Umbilical cord (tissue), 1 donor: ENCODE measurements at regions not wholly inside any gene's neighbourhood (a gene's known extent, or its start where the extent isn't known, plus 50 kb on each side); places are given as distances from the start of the nearest gene placed in this dataset.

ENCODE experiments used
- DNase-seq: peaks from one replicate; pipeline ENCODE4 v3.0.0-alpha.2; 2015; ENCODE audit warnings: low spot score

DNA sequence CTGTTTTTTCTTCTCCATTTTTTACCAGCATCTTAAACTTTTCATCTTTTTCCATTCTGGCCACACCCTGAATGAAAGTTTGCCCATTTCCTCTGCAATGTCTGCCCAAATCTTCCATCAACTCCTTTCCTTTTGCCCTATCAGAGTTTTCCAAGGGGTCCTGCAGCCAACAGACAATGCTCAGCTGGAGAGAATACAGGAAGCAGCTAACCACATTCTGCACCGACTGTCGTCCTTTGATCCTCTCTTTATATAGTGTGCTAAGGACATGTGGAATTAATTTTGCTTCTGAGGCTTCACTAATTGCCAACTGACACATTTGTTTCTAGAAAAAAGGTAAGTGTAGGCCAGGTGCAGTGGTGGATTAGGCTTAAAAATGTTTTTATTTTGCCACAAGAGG is 50.5 kb upstream of the DLX2 start:
- no peak for DNase-seq

GRCh38 chr2:172153757-172154156 is 51.1 kb upstream of the DLX2 start:
- peak; percentile 62 for DNase-seq

- no peak for DNase-seq
These were observed 53.1 kb upstream of the DLX2 start for GRCh38 chr2:172155752-172156151.

- no peak for DNase-seq
These were observed 58.1 kb upstream of the DLX2 start for GRCh38 chr2:172160839-172161238.

- DNase-seq = no peak
These were observed 59.6 kb upstream of the DLX2 start for GRCh38 chr2:172162225-172162733.

- DNase-seq = no peak
These were observed 60.1 kb upstream of the DLX2 start for GRCh38 chr2:172162739-172163336.

DNA sequence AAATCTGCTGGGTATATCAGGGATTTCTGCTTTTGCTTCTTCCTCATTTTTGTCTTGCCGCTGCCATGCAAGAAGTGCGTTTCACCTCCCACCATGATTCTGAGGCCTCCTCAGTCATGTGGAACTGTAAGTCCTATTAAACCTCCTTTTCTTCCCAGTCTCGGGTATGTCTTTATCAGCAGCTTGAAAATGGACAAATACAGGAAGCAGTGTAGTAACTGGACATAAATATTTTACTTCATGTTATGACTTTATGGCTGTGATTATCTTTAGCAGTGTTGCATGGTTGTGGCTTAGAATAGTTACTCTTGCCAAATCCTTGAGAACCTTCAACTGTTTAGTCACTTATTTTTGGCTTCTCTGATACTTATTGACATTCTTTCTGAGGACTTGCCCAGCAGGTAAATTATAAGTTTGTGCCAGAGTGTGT is 66.2 kb upstream of the DLX2 start:
- DNase-seq = peak; percentile 65

DNA sequence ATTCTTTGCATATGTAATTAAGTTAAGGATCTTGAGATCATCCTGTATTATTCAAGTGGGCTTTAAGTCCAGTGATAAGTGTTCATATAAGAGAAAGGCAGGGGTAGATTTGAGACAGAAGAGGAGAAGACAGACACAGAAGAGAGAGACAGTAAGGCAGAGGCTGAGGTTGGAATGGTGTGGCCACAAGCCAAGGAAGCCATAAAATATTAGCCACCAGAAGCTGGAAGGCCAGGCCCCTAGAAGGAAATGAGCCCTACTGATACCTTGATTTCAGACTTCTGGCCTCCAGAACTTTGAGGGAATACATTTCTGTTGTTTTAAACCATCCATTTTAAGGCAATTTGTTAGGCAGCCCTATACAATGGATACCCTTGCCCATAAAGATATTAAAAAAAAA is 66.9 kb upstream of the DLX2 start:
- no peak for DNase-seq

- DNase-seq = peak; percentile 63
These were observed 69.9 kb upstream of the DLX2 start for GRCh38 chr2:172172513-172173173.

DNA sequence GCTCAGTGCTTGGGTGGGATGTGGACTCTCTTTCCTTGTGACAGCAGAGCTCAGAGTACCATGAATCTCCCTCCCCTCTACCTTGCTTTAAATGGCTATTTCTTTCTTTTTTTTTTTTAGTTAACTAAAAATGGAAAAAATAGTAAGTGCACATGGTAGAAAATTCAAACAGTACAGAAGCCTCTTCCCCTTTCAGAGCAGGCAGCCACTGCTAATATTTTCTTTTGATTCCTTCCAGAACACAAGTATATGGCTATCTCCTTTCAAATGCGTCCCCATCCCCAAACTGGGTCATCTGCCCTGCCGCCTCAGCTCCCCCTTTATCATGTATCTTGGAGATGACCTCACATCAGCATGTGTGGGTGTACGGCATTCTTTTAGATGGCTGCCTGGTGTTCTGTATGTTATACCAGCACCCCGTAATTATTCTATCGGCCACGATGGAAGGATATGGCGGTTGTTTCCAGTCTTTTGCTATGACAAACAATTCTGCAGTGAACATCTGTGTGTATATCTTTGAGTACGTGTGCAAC is 70.5 kb upstream of the DLX2 start:
- peak; percentile 9 for DNase-seq

GRCh38 chr2:172177581-172177980 is 74.9 kb upstream of the DLX2 start:
- no peak for DNase-seq

GRCh38 chr2:172177996-172178395 is 75.3 kb upstream of the DLX2 start:
- no peak for DNase-seq

- DNase-seq = no peak
These were observed 76.5 kb upstream of the DLX2 start for GRCh38 chr2:172179045-172179701.

- no peak for DNase-seq
These were observed 79.1 kb upstream of the DLX2 start for GRCh38 chr2:172181840-172182239.

GRCh38 chr2:172182624-172183023 is 79.9 kb upstream of the DLX2 start:
- no peak for DNase-seq

GRCh38 chr2:172193331-172194089 is 90.8 kb upstream of the DLX2 start:
- DNase-seq = no peak

DNA sequence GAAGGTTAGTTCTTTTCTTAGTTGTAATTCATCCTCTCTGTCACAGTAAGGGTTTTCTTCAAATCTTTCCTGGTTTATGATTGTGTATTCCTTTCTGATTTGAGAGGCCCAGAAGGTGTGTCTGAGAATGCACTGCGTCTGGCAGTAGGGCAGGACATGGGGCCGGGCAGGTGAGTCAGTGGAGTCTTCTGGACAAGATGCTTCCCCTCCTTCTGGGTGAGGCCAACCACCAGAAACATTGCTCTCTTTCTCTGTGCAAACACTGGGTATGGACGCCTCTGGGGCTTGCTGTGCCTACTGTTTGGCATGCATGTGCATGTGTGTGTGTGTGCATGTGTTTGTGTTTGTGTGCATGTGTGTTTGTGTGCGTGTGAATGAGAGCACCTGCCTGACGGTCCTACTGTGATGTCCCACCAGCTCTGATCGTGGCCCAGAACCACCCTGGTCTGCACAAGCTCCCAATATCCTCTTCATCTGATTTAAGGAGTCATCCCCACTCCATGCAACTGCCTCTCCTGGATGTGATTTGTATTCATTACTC is 93.2 kb upstream of the DLX2 start:
- no peak for DNase-seq

DNA sequence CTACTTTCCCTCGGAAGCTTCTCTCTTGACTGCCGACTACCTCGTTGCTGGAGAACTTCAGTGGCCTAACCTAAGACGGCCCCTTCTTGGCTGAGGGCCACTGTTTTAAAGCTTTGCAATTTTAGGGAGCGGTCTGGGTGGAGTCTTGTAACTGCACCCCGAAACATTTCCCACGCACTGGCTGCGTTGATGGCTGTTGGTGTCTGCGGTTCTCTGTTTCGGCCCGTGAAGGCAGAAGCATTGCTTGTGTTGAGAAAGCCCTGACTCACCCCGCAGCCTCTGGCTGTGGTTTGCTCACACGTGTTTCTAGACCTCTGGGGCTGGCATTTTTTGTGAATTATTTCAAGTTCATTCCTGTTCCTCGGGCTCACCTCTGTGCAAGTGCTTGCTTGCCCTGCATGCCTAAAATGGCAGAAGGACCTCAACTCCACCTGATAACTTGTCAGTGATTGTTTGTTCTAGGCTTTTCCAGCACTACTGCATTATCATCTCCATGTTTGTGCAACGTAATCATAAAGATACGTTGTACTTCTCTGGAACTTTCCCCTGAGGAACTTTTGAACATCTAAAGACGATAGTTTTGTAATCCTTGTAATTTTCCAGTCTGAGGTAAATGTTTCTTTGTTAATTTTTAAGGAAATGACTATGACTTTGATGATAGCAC is 94.2 kb upstream of the DLX2 start:
- DNase-seq = peak; percentile 85

GRCh38 chr2:172198361-172198760 is 95.7 kb upstream of the DLX2 start:
- DNase-seq = no peak

DNA sequence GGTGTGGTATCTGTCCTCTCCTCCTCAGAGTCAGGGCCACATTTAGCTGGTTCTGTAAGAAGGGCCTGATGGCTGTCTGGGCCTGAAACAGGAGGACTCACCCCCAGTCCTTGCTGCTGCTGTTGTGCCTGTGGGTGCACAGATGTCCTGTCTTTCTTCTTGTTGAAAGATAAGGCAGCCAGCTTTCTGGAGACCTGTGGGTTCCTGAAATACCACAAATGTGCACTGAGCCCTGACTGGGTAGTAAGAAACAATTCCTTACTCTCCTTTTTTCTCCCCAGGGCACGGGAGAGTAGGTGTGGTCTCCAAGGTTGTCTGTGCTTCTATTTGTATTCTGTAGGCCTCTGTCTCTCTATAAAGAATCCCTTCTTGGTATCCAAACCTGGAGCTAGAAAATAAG is 96.2 kb upstream of the DLX2 start:
- peak; percentile 18 for DNase-seq

GRCh38 chr2:172200495-172201085 is 97.9 kb upstream of the DLX2 start:
- no peak for DNase-seq
